KMS-11 (cell line): ENCODE measurements at regions not wholly inside any gene's neighbourhood (a gene's known extent, or its start where the extent isn't known, plus 50 kb on each side); places are given as distances from the start of the nearest gene placed in this dataset.

Source experiments
- H2AFZ ChIP-seq: fragments of 200-600 bp; sonication (generic); 2 replicates; pipeline ENCODE4 v1.6.1; 2016; ENCODE audit warnings: antibody characterized with exemption, mixed run types, low read depth
- H3K27ac ChIP-seq: fragments of 200-600 bp; sonication (generic); 2 replicates; pipeline ENCODE4 v1.6.1; 2016; ENCODE audit warnings: mild to moderate bottlenecking, mixed run types
- H3K27me3 ChIP-seq: fragments of 200-600 bp; sonication (generic); 2 replicates; pipeline ENCODE4 v1.6.1; 2017; ENCODE audit warnings: mild to moderate bottlenecking, low read depth, mixed run types, moderate library complexity; ENCODE audit not compliant: insufficient read depth
- H3K36me3 ChIP-seq: fragments of 200-600 bp; sonication (generic); 2 replicates; pipeline ENCODE4 v1.6.1; 2017; ENCODE audit warnings: mild to moderate bottlenecking, mixed run types; ENCODE audit not compliant: insufficient read depth
- H3K4me1 ChIP-seq: fragments of 200-600 bp; sonication (generic); 2 replicates; pipeline ENCODE4 v1.6.1; 2016; ENCODE audit warnings: mild to moderate bottlenecking, low read depth, mixed run types; ENCODE audit not compliant: poor library complexity, severe bottlenecking
- H3K4me2 ChIP-seq: fragments of 200-600 bp; sonication (generic); 2 replicates; pipeline ENCODE4 v1.7.0; 2016; ENCODE audit warnings: mild to moderate bottlenecking, mixed run types
- H3K4me3 ChIP-seq: fragments of 200-600 bp; sonication (generic); IDR thresholded peaks from 2 replicates; pipeline ENCODE4 v1.6.1; 2017; ENCODE audit warnings: low read depth, low read length, mixed read lengths; ENCODE audit not compliant: insufficient read depth
- H3K79me2 ChIP-seq: fragments of 200-600 bp; sonication (generic); 2 replicates; pipeline ENCODE4 v1.6.1; 2016; ENCODE audit warnings: low read depth, mixed run types; ENCODE audit not compliant: insufficient read depth
- H3K9ac ChIP-seq: fragments of 200-600 bp; sonication (generic); 2 replicates; pipeline ENCODE4 v1.6.1; 2016; ENCODE audit warnings: mild to moderate bottlenecking, mixed run types
- H4K20me1 ChIP-seq: fragments of 200-600 bp; sonication (generic); 2 replicates; pipeline ENCODE4 v1.6.1; 2016; ENCODE audit warnings: mild to moderate bottlenecking, mixed run types; ENCODE audit not compliant: insufficient read depth
- CTCF ChIP-seq: fragments of 200-600 bp; sonication (generic); conservative IDR thresholded peaks from 2 replicates; pipeline ENCODE4 v1.6.1; 2017; ENCODE audit warnings: low read depth, mild to moderate bottlenecking, antibody characterized with exemption, low read length, moderate library complexity, mixed read lengths

- Histone ChIP-seq H3K9ac (no peak overlapping the region), H3K36me3 (no peaks in the 10 kb centered on the region)
These were observed 199.5 kb downstream of the AASDHPPT start for GRCh38 chr11:106276859-106277436.

GRCh38 chr11:106277484-106277883 is 200.0 kb downstream of the AASDHPPT start:
- Histone ChIP-seq H3K27ac (no peak overlapping the region), H3K4me3 (no peak overlapping the region), H3K9ac (no peak overlapping the region), H3K27me3 (no peaks in the 10 kb centered on the region), H3K4me2 (no peak overlapping the region), H3K4me1 (no peaks in the 10 kb centered on the region), H2AFZ (no peak overlapping the region), H3K36me3 (no peaks in the 10 kb centered on the region), H3K79me2 (no peaks in the 10 kb centered on the region), H4K20me1 (no peaks in the 10 kb centered on the region)
- no peak for TF ChIP-seq CTCF

More at GRCh38 chr11:106276859-106277436, 199.5 kb downstream of the AASDHPPT start:
- Histone ChIP-seq H3K4me3 (no peak overlapping the region), H3K79me2 (no peaks in the 10 kb centered on the region), H3K4me2 (no peak overlapping the region), H3K4me1 (no peaks in the 10 kb centered on the region), H2AFZ (no peak overlapping the region), H3K27ac (no peak overlapping the region), H4K20me1 (no peaks in the 10 kb centered on the region), H3K27me3 (no peaks in the 10 kb centered on the region)
- no peak for TF ChIP-seq CTCF

GRCh38 chr11:106278391-106278790 is 200.9 kb downstream of the AASDHPPT start:
- H2AFZ ChIP-seq = no peak overlapping the region
- no peak overlapping the region for H3K4me3 ChIP-seq
- no peaks in the 10 kb centered on the region for H4K20me1 ChIP-seq
- H3K27ac ChIP-seq = no peak overlapping the region
- H3K79me2 ChIP-seq = no peaks in the 10 kb centered on the region
- no peak overlapping the region for H3K9ac ChIP-seq
- H3K36me3 ChIP-seq = no peaks in the 10 kb centered on the region
- TF ChIP-seq CTCF = no peak
- H3K4me1 ChIP-seq = no peaks in the 10 kb centered on the region
- H3K27me3 ChIP-seq = no peaks in the 10 kb centered on the region
- H3K4me2 ChIP-seq = no peak overlapping the region

- H3K4me3 ChIP-seq = no peak overlapping the region
- no peaks in the 10 kb centered on the region for H4K20me1 ChIP-seq
- no peaks in the 10 kb centered on the region for H3K79me2 ChIP-seq
- no peak overlapping the region for H3K4me2 ChIP-seq
- H3K9ac ChIP-seq = no peak overlapping the region
- no peaks in the 10 kb centered on the region for H3K36me3 ChIP-seq
- no peak for TF ChIP-seq CTCF
- H3K27me3 ChIP-seq = no peaks in the 10 kb centered on the region
- no peak overlapping the region for H2AFZ ChIP-seq
- no peaks in the 10 kb centered on the region for H3K4me1 ChIP-seq
- no peak overlapping the region for H3K27ac ChIP-seq
These were observed 202.6 kb downstream of the AASDHPPT start for GRCh38 chr11:106280036-106280435.
